Body of pancreas (tissue), 4 donors: ENCODE measurements at regions not wholly inside any gene's neighbourhood (a gene's known extent, or its start where the extent isn't known, plus 50 kb on each side); places are given as distances from the start of the nearest gene placed in this dataset.

Source experiments
- POLR2A ChIP-seq, 3 donors: fragments of 450-650 bp; IDR thresholded peaks; one replicate each; pipeline ENCODE4 v1.6.1; 2016; ENCODE audit warnings: antibody characterized with exemption in 3 of 3, mild to moderate bottlenecking in 2 of 3
- TF ChIP-seq, protein P1 (sequence below), 7 experiments: fragments of 450-650 bp in 4 of 7; fragments of 200-600 bp in 3 of 7; sonication (generic) in 3 of 7; IDR thresholded peaks; one replicate each; pipeline ENCODE4 v1.5.1; 2016 to 2019; ENCODE audit warnings: antibody characterized with exemption in 7 of 7

DNA sequence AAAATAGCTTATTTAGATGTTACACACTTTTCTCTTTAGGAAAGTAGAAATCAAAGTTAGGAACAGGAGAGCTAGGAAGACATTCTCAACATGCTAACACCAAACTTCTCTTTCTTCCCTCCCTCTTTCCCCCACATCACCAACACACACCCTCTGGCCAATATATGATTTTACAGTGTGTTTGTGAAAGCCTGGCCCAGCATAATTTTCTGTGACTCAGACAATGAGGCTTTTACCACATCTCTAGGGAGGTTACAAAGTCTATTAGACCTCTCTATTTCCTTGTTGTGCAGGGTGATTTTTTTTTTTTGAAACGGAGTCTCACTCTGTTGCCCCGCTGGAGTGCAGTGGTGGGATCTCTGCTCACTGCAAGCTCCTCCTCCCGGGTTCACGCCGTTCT is 189.9 kb downstream of the AASDH start:
- TF ChIP-seq, protein P1, sequence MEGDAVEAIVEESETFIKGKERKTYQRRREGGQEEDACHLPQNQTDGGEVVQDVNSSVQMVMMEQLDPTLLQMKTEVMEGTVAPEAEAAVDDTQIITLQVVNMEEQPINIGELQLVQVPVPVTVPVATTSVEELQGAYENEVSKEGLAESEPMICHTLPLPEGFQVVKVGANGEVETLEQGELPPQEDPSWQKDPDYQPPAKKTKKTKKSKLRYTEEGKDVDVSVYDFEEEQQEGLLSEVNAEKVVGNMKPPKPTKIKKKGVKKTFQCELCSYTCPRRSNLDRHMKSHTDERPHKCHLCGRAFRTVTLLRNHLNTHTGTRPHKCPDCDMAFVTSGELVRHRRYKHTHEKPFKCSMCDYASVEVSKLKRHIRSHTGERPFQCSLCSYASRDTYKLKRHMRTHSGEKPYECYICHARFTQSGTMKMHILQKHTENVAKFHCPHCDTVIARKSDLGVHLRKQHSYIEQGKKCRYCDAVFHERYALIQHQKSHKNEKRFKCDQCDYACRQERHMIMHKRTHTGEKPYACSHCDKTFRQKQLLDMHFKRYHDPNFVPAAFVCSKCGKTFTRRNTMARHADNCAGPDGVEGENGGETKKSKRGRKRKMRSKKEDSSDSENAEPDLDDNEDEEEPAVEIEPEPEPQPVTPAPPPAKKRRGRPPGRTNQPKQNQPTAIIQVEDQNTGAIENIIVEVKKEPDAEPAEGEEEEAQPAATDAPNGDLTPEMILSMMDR (IDR thresholded peaks at IDR 0.05) = no peak
- no peak for TF ChIP-seq POLR2A (IDR thresholded peaks at IDR 0.05)
